CD14-positive monocyte (primary cell): ENCODE measurements at regions not wholly inside any gene's neighbourhood (a gene's known extent, or its start where the extent isn't known, plus 50 kb on each side); places are given as distances from the start of the nearest gene placed in this dataset.

Experiments
- DNase-seq, 3 donors: peaks; one replicate each; pipeline ENCODE4 v3.0.0-alpha.2; 2011 to 2022
- H2AFZ ChIP-seq: 2 replicates; pipeline ENCODE4 v1.6.0; 2012; ENCODE audit warnings: mild to moderate bottlenecking, low read depth, low read length, inconsistent platforms; ENCODE audit not compliant: insufficient read depth, poor library complexity, severe bottlenecking
- H3K27ac ChIP-seq, 2 donors: 1 replicate in 1 of 2; 2 replicates in 1 of 2; pipeline ENCODE4 v1.5.1; 2012 to 2013; ENCODE audit warnings: low read length in 2 of 2, control low read depth in 1 of 2, inconsistent platforms in 1 of 2, low read depth in 1 of 2, mild to moderate bottlenecking in 1 of 2
- H3K27me3 ChIP-seq, 2 donors: one replicate each; pipeline versions ENCODE4 v1.6.0 to v1.6.1; 2011 to 2013; ENCODE audit warnings: low read length in 2 of 2; ENCODE audit not compliant: control insufficient read depth in 2 of 2, insufficient read depth in 2 of 2
- H3K36me3 ChIP-seq, 2 donors: replicated peaks in 1 of 2; 1 replicate in 1 of 2; 2 replicates in 1 of 2; pipeline versions ENCODE4 v1.5.1 to v1.6.1; 2012 to 2013; ENCODE audit warnings: low read length in 2 of 2, control low read depth in 1 of 2, inconsistent platforms in 1 of 2, mild to moderate bottlenecking in 1 of 2; ENCODE audit not compliant: insufficient read depth in 2 of 2, control insufficient read depth in 1 of 2
- H3K4me1 ChIP-seq, 2 donors: 1 replicate in 1 of 2; 2 replicates in 1 of 2; pipeline versions ENCODE4 v1.5.1 to v1.6.1; 2012 to 2013; ENCODE audit warnings: low read length in 2 of 2, control low read depth in 1 of 2, inconsistent platforms in 1 of 2, mild to moderate bottlenecking in 1 of 2, moderate library complexity in 1 of 2; ENCODE audit not compliant: insufficient read depth in 2 of 2, control insufficient read depth in 1 of 2
- H3K4me2 ChIP-seq: replicated peaks from 2 replicates; pipeline ENCODE3; 2012; ENCODE audit warnings: low read length, moderate library complexity, mild to moderate bottlenecking; ENCODE audit not compliant: poor library complexity, severe bottlenecking; ENCODE audit errors: extremely low read depth
- H3K4me3 ChIP-seq, 3 experiments: fragments of 200-600 bp in 1 of 3; sonication (generic) in 1 of 3; replicated peaks in 1 of 3; 1 replicate in 2 of 3; 2 replicates in 1 of 3; pipeline ENCODE4 v1.5.1; 2011 to 2013; ENCODE audit warnings: low read length in 3 of 3, mild to moderate bottlenecking in 3 of 3, control low read depth in 2 of 3, low read depth in 2 of 3, inconsistent platforms in 1 of 3, moderate library complexity in 1 of 3
- H3K79me2 ChIP-seq: 2 replicates; pipeline ENCODE4 v1.6.0; 2012; ENCODE audit warnings: mild to moderate bottlenecking, control low read depth, inconsistent platforms, low read length, moderate library complexity; ENCODE audit not compliant: insufficient read depth
- H3K9ac ChIP-seq: 2 replicates; pipeline ENCODE4 v1.6.0; 2017; ENCODE audit warnings: low read length, mild to moderate bottlenecking; ENCODE audit not compliant: insufficient read depth, poor library complexity, severe bottlenecking
- H3K9me3 ChIP-seq, 2 donors: replicated peaks in 1 of 2; 1 replicate in 1 of 2; 2 replicates in 1 of 2; pipeline versions ENCODE4 v1.5.1 to v1.6.1; 2012 to 2013; ENCODE audit warnings: low read length in 2 of 2, control low read depth in 1 of 2; ENCODE audit not compliant: control insufficient read depth in 1 of 2, insufficient read depth in 1 of 2
- H4K20me1 ChIP-seq: 2 replicates; pipeline ENCODE4 v1.6.0; 2012; ENCODE audit warnings: mild to moderate bottlenecking, low read length, control low read depth, moderate library complexity; ENCODE audit not compliant: insufficient read depth
- H3K27ac Mint-ChIP-seq, 7 donors: one replicate each; pipeline ENCODE4 v1.8.0; 2020; ENCODE audit warnings: mild to moderate bottlenecking in 7 of 7, mixed read lengths in 7 of 7, moderate library complexity in 6 of 7, inconsistent platforms in 2 of 7
- H3K27me3 Mint-ChIP-seq, 3 donors: one replicate each; pipeline ENCODE4 v1.8.0; 2021 to 2022; ENCODE audit warnings: low read depth in 3 of 3, mild to moderate bottlenecking in 3 of 3, mixed read lengths in 3 of 3, moderate library complexity in 3 of 3, inconsistent platforms in 1 of 3
- H3K36me3 Mint-ChIP-seq, 2 donors: one replicate each; pipeline ENCODE4 v1.8.0; 2020; ENCODE audit warnings: mixed read lengths in 2 of 2, inconsistent platforms in 1 of 2, mild to moderate bottlenecking in 1 of 2
- H3K4me1 Mint-ChIP-seq: one replicate; pipeline ENCODE4 v1.8.0; 2020; ENCODE audit warnings: mild to moderate bottlenecking, mixed read lengths
- H3K4me3 Mint-ChIP-seq, 2 donors: one replicate each; pipeline ENCODE4 v1.8.0; 2020; ENCODE audit warnings: mild to moderate bottlenecking in 2 of 2, mixed read lengths in 2 of 2, moderate library complexity in 1 of 2
- H3K9me3 Mint-ChIP-seq, 7 donors: one replicate each; pipeline ENCODE4 v1.8.0; 2020 to 2022; ENCODE audit warnings: mixed read lengths in 7 of 7, mild to moderate bottlenecking in 6 of 7, moderate library complexity in 6 of 7, inconsistent platforms in 2 of 7
- CTCF ChIP-seq: fragments of 200-600 bp; IDR thresholded peaks from one replicate; pipeline ENCODE4 v1.8.0; 2022; ENCODE audit warnings: antibody characterized with exemption, mild to moderate bottlenecking
- WGBS: methylation state at CpG from one replicate; pipeline ENCODE4 v1.1.5; 2013; ENCODE audit warnings: missing lambda C conversion rate; ENCODE audit not compliant: insufficient coverage; 5-methylcytosine and 5-hydroxymethylcytosine counted together
- intact Hi-C, 2 donors: fragments of 100-400 bp; cut with micrococcal nuclease; formaldehyde crosslinking; loops; one replicate each; pipeline versions ENCODE4 v1.15.0 to v1.15.1; 2023

GRCh38 chr2:224302952-224303351 is 99.0 kb downstream of the FAM124B start:
- Histone ChIP-seq H3K36me3 (no peaks in the 10 kb centered on the region), H3K9ac (no peak overlapping the region), H3K4me2 (no peak overlapping the region), H3K27ac (no peak overlapping the region), H2AFZ (no peak overlapping the region), H3K79me2 (no peaks in the 10 kb centered on the region), H3K27me3 (no peaks in the 10 kb centered on the region), H3K9me3 (no peaks in the 10 kb centered on the region), H3K4me1 (no peaks in the 10 kb centered on the region), H4K20me1 (no peaks in the 10 kb centered on the region), H3K4me3 (no peak overlapping the region)
- Mint-ChIP-seq H3K27me3 (peaks cover 0 to 4% (median 4%) of the 10 kb centered on the region in 3 donors), H3K4me3 (no peak overlapping the region), H3K4me1 (peaks cover 23% of the 10 kb centered on the region), H3K9me3 (no peaks in the 10 kb centered on the region), H3K27ac (no peak overlapping the region), H3K36me3 (no peaks in the 10 kb centered on the region)
- WGBS, result 97% methylated on average over 5 of the region's 8 CpGs
- DNase-seq, result no peak
- no peak for TF ChIP-seq CTCF
- intact Hi-C loops, result no loop called here

- Histone ChIP-seq H3K9me3 (no peaks in the 10 kb centered on the region), H4K20me1 (no peaks in the 10 kb centered on the region), H3K36me3 (no peaks in the 10 kb centered on the region), H3K27me3 (peaks cover 0 to 7% of the 10 kb centered on the region in 2 donors), H3K9ac (no peak overlapping the region), H3K27ac (no peak overlapping the region), H3K4me2 (no peak overlapping the region), H3K79me2 (no peaks in the 10 kb centered on the region), H3K4me1 (no peaks in the 10 kb centered on the region), H3K4me3 (no peak overlapping the region), H2AFZ (no peak overlapping the region)
- peaks cover 1 to 12% (median 5%) of the 10 kb centered on the region in 3 donors for H3K27me3 Mint-ChIP-seq
- peaks cover 2% of the 10 kb centered on the region for H3K4me1 Mint-ChIP-seq
- peaks cover 0 to 10% (median 7%) of the 10 kb centered on the region in 7 donors for H3K9me3 Mint-ChIP-seq
- no peak for TF ChIP-seq CTCF
- intact Hi-C loops, result no loop called here
- no peak overlapping the region for H3K4me3 Mint-ChIP-seq
- H3K36me3 Mint-ChIP-seq, result no peaks in the 10 kb centered on the region
- no peak overlapping the region for H3K27ac Mint-ChIP-seq
- WGBS, result 83% methylated on average over 4 of the region's 6 CpGs
- DNase-seq, result no peak
Observed at GRCh38 chr2:224293976-224294375, 107.9 kb downstream of the FAM124B start.
